SK-N-SH (cell line): ENCODE measurements at regions not wholly inside any gene's neighbourhood (a gene's known extent, or its start where the extent isn't known, plus 50 kb on each side); places are given as distances from the start of the nearest gene placed in this dataset.

Experiments used
- CTCF ChIA-PET: fragments of 300-600, 350-600 bp; formaldehyde crosslinking; extraction: SDS; loops from one replicate; lab custom pipeline; 2021; lab: Yijun Ruan, JAX
- POLR2A ChIA-PET: fragments of 350-600 bp; sonication (Branson Sonifier 250); formaldehyde crosslinking; extraction: SDS; loops from one replicate; lab custom pipeline; 2020; ENCODE audit warnings: antibody characterized with exemption, inconsistent platforms; lab: Yijun Ruan, JAX
- DNase-seq: peaks from one replicate; pipeline ENCODE4 v3.0.0; 2012
- H2AFZ ChIP-seq: fragments of 200-600 bp; sonication (generic); 2 replicates; pipeline ENCODE4 v1.8.1; 2016; ENCODE audit warnings: antibody characterized with exemption, mild to moderate bottlenecking, low read depth
- H3F3A ChIP-seq: fragments of 200-600 bp; sonication (generic); replicated peaks from 2 replicates; pipeline ENCODE3; 2016; ENCODE audit warnings: antibody characterized with exemption, mild to moderate bottlenecking; ENCODE audit not compliant: insufficient read depth
- H3K27ac ChIP-seq, 2 experiments: fragments of 200-500 bp in 1 of 2; fragments of 200-600 bp in 1 of 2; sonication (Bioruptor generic) in 1 of 2; sonication (generic), shearing (Covaris generic) in 1 of 2; 2 replicates each; pipeline versions ENCODE4 v1.5.1 to v1.6.1; 2014 to 2016; ENCODE audit warnings: low read depth in 2 of 2, inconsistent platforms in 1 of 2, low read length in 1 of 2, mild to moderate bottlenecking in 1 of 2, mixed read lengths in 1 of 2
- H3K27me3 ChIP-seq: fragments of 200-600 bp; sonication (generic), shearing (Covaris generic); 2 replicates; pipeline ENCODE4 v1.6.1; 2016; ENCODE audit warnings: mixed run types; ENCODE audit not compliant: insufficient read depth
- H3K36me3 ChIP-seq, 2 experiments: fragments of 200-500 bp in 1 of 2; fragments of 200-600 bp in 1 of 2; sonication (Bioruptor generic) in 1 of 2; sonication (generic) in 1 of 2; replicated peaks in 1 of 2; 2 replicates each; pipeline versions ENCODE3 to v1.5.1; 2014 to 2016; ENCODE audit warnings: low read length in 1 of 2, mild to moderate bottlenecking in 1 of 2; ENCODE audit not compliant: insufficient read depth in 2 of 2, control insufficient read depth in 1 of 2
- H3K4me1 ChIP-seq, 2 experiments: fragments of 200-500 bp in 1 of 2; fragments of 200-600 bp in 1 of 2; sonication (Bioruptor generic) in 1 of 2; sonication (generic), shearing (Covaris generic) in 1 of 2; 2 replicates each; pipeline versions ENCODE4 v1.5.1 to v1.6.1; 2014 to 2016; ENCODE audit warnings: low read depth in 1 of 2, low read length in 1 of 2, mixed run types in 1 of 2; ENCODE audit not compliant: insufficient read depth in 2 of 2, control insufficient read depth in 1 of 2
- H3K4me2 ChIP-seq: fragments of 200-600 bp; sonication (generic), shearing (Covaris generic); 2 replicates; pipeline ENCODE4 v1.6.1; 2017; ENCODE audit warnings: mixed run types
- H3K4me3 ChIP-seq, 2 experiments: fragments of 200-500 bp in 1 of 2; fragments of 200-600 bp in 1 of 2; sonication (Bioruptor generic) in 1 of 2; sonication (generic), shearing (Covaris generic) in 1 of 2; 2 replicates each; pipeline versions ENCODE4 v1.5.1 to v1.8.1; 2014 to 2016; ENCODE audit warnings: low read depth in 2 of 2, inconsistent platforms in 1 of 2, low read length in 1 of 2, mild to moderate bottlenecking in 1 of 2, mixed read lengths in 1 of 2, moderate library complexity in 1 of 2
- H3K79me2 ChIP-seq: fragments of 200-600 bp; sonication (generic); 2 replicates; pipeline ENCODE4 v1.8.1; 2017; ENCODE audit warnings: mild to moderate bottlenecking; ENCODE audit not compliant: insufficient read depth
- H3K9ac ChIP-seq: fragments of 200-600 bp; sonication (generic); 2 replicates; pipeline ENCODE4 v1.6.1; 2017; ENCODE audit warnings: mixed run types
- H3K9me2 ChIP-seq: fragments of 200-600 bp; sonication (generic); 2 replicates; pipeline ENCODE4 v1.6.1; 2017; ENCODE audit warnings: mixed run types
- H3K9me3 ChIP-seq: fragments of 200-600 bp; sonication (generic); 2 replicates; pipeline ENCODE4 v1.6.1; 2017; ENCODE audit warnings: mixed run types, mild to moderate bottlenecking, moderate library complexity
- H4K20me1 ChIP-seq: fragments of 200-600 bp; sonication (generic); 2 replicates; pipeline ENCODE4 v1.6.1; 2017; ENCODE audit warnings: mild to moderate bottlenecking, mixed run types; ENCODE audit not compliant: insufficient read depth
- EZH2phosphoT487 ChIP-seq: fragments of 200-600 bp; sonication (generic); IDR thresholded peaks from 2 replicates; pipeline ENCODE4 v1.6.1; 2017; ENCODE audit warnings: low read depth, mixed run types, mild to moderate bottlenecking, antibody characterized with exemption, moderate library complexity, borderline replicate concordance
- FOXM1 ChIP-seq: IDR thresholded peaks from 2 replicates; pipeline ENCODE4 v1.4.0; 2012; ENCODE audit warnings: low read depth, mild to moderate bottlenecking
- GABPA ChIP-seq: IDR thresholded peaks from 2 replicates; pipeline ENCODE4 v1.4.0; 2012; ENCODE audit warnings: low read depth, mild to moderate bottlenecking
- GATA2 ChIP-seq: sonication (generic); formaldehyde crosslinking; IDR thresholded peaks from 2 replicates; pipeline ENCODE4 v1.5.0; 2020; ENCODE audit warnings: mild to moderate bottlenecking, missing genetic modification reagents
- MEF2A ChIP-seq: IDR thresholded peaks from 2 replicates; pipeline ENCODE4 v1.4.0; 2012; ENCODE audit warnings: low read depth, borderline replicate concordance
- NFIC ChIP-seq: IDR thresholded peaks from 2 replicates; pipeline ENCODE4 v1.4.0; 2012; ENCODE audit warnings: borderline replicate concordance
- NRF1 ChIP-seq: IDR thresholded peaks from 2 replicates; pipeline ENCODE4 v1.6.1; 2012; ENCODE audit warnings: low read depth, mild to moderate bottlenecking, low read length
- POLR2AphosphoS5 ChIP-seq: IDR thresholded peaks from 2 replicates; pipeline ENCODE4 v1.6.1; 2012; ENCODE audit warnings: low read depth, low read length
- RAD21 ChIP-seq: IDR thresholded peaks from 2 replicates; pipeline ENCODE4 v1.6.1; 2012; ENCODE audit warnings: mild to moderate bottlenecking, low read length
- RCOR1 ChIP-seq: fragments of 150-350 bp; IDR thresholded peaks from 2 replicates; pipeline ENCODE4 v1.6.1; 2017; ENCODE audit warnings: antibody characterized with exemption, low read length
- RXRA ChIP-seq: IDR thresholded peaks from 2 replicates; pipeline ENCODE4 v1.4.0; 2012; ENCODE audit warnings: low read depth, mild to moderate bottlenecking, borderline replicate concordance
- SIN3A ChIP-seq: IDR thresholded peaks from 2 replicates; pipeline ENCODE4 v1.6.1; 2012; ENCODE audit warnings: low read depth, mild to moderate bottlenecking, low read length, moderate library complexity, borderline replicate concordance
- SMC3 ChIP-seq: IDR thresholded peaks from 2 replicates; pipeline ENCODE4 v1.6.1; 2012; ENCODE audit warnings: low read depth, low read length, improper control_type of control experiment
- YY1 ChIP-seq: IDR thresholded peaks from 2 replicates; pipeline ENCODE4 v1.4.0; 2012; ENCODE audit warnings: low read depth, mild to moderate bottlenecking
- WGBS: methylation state at CpG from one replicate; pipeline ENCODE4 v1.1.6; 2017; ENCODE audit warnings: low lambda C conversion rate; 5-methylcytosine and 5-hydroxymethylcytosine counted together
- TF ChIP-seq, protein P1 (sequence below): IDR thresholded peaks from 2 replicates; pipeline ENCODE4 v1.4.0; 2012; ENCODE audit warnings: low read depth
- TF ChIP-seq, protein P2 (sequence below): IDR thresholded peaks from 2 replicates; pipeline ENCODE4 v1.6.1; 2012; ENCODE audit warnings: mild to moderate bottlenecking, low read depth, low read length, moderate library complexity
- TF ChIP-seq, protein P3 (sequence below): IDR thresholded peaks from 2 replicates; pipeline ENCODE4 v1.4.0; 2012; ENCODE audit warnings: low read depth, borderline replicate concordance
- TF ChIP-seq, protein P4 (sequence below): fragments of 150-350 bp; IDR thresholded peaks from 2 replicates; pipeline ENCODE4 v1.6.1; 2017; ENCODE audit warnings: antibody characterized with exemption, low read length, low read depth, borderline replicate concordance
- TF ChIP-seq, protein P5 (sequence below): IDR thresholded peaks from 2 replicates; pipeline ENCODE4 v1.4.0; 2012; ENCODE audit warnings: low read depth, borderline replicate concordance

DNA sequence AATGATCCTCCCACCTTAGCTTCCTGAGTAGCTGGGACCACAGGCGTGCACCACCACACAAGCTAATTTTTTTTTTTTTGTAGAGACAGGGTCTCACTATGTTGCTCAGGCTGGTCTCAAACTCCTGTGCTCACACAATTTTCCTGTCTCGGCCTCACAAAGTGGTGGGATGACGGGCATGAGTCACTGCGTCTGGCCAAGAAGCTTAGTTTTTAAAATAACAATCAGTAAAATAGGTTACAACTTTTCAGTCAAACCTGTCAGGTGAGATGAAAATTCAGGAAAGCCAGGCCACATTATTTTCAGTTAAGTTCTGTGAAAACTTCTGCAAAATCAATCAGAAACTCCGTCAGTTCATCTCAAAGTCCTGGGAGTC, 55.4 kb downstream of the FAM241B start:
- Histone ChIP-seq H3K79me2 (no peaks in the 10 kb centered on the region), H4K20me1 (no peaks in the 10 kb centered on the region), H3K4me3 (no peak overlapping the region), H3K9me2 (no peaks in the 10 kb centered on the region), H3K9me3 (no peaks in the 10 kb centered on the region), H3K36me3 (no peaks in the 10 kb centered on the region), H3F3A (no peaks in the 10 kb centered on the region), H2AFZ (no peak overlapping the region), H3K27ac (peak overlapping the region in 1 of 2 experiments; percentile 78; a peak in 1 of 4 replicates)
- no peak for DNase-seq
- CTCF ChIA-PET = interaction anchor here (1.1 to 8.8 kb wide), 6 partner anchors 12 to 229 kb away, joined by 3 to 70 read pairs (median 8); no protein-coding TSS in a partner anchor
- 51% methylated on average over 5 of the region's 5 CpGs for WGBS
- no peak for TF ChIP-seq EZH2phosphoT487
- no peak for TF ChIP-seq NRF1
- TF ChIP-seq, all 33 proteins: peak for 0
- Histone ChIP-seq H3K4me1 (peaks cover 0 to 53% of the 10 kb centered on the region in 2 experiments; a peak in 2 of 4 replicates), H3K9ac (no peak overlapping the region), H3K4me2 (no peak overlapping the region), H3K27me3 (peaks cover 20% of the 10 kb centered on the region; the same call in 1 of the 2 replicates)
- POLR2A ChIA-PET = no interaction called here

DNA sequence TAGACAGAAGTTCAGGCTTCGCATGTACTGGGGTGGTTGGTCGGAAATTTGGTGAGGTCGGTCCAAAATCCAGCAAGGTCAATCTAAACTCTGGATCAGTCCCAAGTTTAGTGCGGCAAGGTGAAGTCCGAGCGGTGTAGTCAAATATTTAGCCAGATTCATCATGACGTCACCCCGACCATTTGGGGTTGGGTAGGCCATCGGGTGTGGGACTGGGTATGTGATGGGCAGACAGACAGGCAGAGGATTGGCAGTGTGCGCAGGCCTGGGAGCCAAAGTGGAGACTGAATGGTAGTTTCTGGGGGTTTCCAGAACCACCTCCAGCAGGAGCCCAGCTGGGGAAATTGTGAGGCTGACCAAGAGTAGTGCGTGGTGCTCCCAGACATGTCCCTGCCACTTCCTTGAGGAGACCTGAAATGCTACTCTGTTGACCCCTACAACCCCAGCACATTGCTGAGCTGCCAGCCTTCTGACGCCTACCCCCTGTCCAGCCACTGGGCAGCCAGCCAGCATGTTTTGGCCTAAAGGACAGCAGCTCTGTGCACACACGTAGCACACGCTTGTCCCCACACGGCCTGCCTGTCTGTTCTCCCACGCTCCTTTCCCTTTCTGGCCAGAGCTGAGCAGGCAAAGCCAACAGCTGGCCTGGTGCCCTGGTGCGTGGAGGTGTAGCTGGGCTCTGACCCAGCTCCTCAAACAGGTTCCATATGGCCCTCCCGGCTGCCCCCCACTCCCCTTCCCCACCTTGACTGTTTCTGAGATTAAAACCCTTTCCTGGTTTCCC, 55.9 kb downstream of the FAM241B start:
- CTCF ChIA-PET = interaction anchor here (0.6 to 8.8 kb wide), 8 partner anchors 12 to 1556 kb away, joined by 3 to 70 read pairs (median 4); no protein-coding TSS in a partner anchor
- Histone ChIP-seq H3F3A (no peaks in the 10 kb centered on the region), H3K4me1 (peaks cover 0 to 47% of the 10 kb centered on the region in 2 experiments; a peak in 1 of 4 replicates), H3K27me3 (peaks cover 14% of the 10 kb centered on the region; the same call in 1 of the 2 replicates), H3K4me2 (no peak overlapping the region), H3K79me2 (no peaks in the 10 kb centered on the region), H2AFZ (no peak overlapping the region), H3K27ac (peak overlapping the region in 1 of 2 experiments; percentile 78; a peak in 2 of 4 replicates), H3K9me2 (no peaks in the 10 kb centered on the region), H3K4me3 (no peak overlapping the region), H3K36me3 (no peaks in the 10 kb centered on the region), H3K9me3 (no peaks in the 10 kb centered on the region), H3K9ac (no peak overlapping the region), H4K20me1 (no peaks in the 10 kb centered on the region)
- 60% methylated on average over 18 of the region's 18 CpGs for WGBS
- DNase-seq = peak; percentile 74
- POLR2A ChIA-PET = interaction anchor here (1.1 to 1.4 kb wide), 2 partner anchors 14 to 40 kb away, joined by 3 to 4 read pairs; no protein-coding TSS in a partner anchor
- no peak for TF ChIP-seq NFIC
- TF ChIP-seq, protein P1, sequence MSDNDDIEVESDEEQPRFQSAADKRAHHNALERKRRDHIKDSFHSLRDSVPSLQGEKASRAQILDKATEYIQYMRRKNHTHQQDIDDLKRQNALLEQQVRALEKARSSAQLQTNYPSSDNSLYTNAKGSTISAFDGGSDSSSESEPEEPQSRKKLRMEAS = no peak
- no peak for TF ChIP-seq YY1
- TF ChIP-seq, protein P2, sequence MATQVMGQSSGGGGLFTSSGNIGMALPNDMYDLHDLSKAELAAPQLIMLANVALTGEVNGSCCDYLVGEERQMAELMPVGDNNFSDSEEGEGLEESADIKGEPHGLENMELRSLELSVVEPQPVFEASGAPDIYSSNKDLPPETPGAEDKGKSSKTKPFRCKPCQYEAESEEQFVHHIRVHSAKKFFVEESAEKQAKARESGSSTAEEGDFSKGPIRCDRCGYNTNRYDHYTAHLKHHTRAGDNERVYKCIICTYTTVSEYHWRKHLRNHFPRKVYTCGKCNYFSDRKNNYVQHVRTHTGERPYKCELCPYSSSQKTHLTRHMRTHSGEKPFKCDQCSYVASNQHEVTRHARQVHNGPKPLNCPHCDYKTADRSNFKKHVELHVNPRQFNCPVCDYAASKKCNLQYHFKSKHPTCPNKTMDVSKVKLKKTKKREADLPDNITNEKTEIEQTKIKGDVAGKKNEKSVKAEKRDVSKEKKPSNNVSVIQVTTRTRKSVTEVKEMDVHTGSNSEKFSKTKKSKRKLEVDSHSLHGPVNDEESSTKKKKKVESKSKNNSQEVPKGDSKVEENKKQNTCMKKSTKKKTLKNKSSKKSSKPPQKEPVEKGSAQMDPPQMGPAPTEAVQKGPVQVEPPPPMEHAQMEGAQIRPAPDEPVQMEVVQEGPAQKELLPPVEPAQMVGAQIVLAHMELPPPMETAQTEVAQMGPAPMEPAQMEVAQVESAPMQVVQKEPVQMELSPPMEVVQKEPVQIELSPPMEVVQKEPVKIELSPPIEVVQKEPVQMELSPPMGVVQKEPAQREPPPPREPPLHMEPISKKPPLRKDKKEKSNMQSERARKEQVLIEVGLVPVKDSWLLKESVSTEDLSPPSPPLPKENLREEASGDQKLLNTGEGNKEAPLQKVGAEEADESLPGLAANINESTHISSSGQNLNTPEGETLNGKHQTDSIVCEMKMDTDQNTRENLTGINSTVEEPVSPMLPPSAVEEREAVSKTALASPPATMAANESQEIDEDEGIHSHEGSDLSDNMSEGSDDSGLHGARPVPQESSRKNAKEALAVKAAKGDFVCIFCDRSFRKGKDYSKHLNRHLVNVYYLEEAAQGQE = no peak
- no peak for TF ChIP-seq FOXM1
- no peak for TF ChIP-seq SMC3
- TF ChIP-seq RXRA = no peak
- TF ChIP-seq RAD21 = peak; percentile 8; the same call in 1 of the 2 replicates
- TF ChIP-seq, protein P3, sequence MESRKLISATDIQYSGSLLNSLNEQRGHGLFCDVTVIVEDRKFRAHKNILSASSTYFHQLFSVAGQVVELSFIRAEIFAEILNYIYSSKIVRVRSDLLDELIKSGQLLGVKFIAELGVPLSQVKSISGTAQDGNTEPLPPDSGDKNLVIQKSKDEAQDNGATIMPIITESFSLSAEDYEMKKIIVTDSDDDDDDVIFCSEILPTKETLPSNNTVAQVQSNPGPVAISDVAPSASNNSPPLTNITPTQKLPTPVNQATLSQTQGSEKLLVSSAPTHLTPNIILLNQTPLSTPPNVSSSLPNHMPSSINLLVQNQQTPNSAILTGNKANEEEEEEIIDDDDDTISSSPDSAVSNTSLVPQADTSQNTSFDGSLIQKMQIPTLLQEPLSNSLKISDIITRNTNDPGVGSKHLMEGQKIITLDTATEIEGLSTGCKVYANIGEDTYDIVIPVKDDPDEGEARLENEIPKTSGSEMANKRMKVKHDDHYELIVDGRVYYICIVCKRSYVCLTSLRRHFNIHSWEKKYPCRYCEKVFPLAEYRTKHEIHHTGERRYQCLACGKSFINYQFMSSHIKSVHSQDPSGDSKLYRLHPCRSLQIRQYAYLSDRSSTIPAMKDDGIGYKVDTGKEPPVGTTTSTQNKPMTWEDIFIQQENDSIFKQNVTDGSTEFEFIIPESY = no peak
- peak; percentile 63 for TF ChIP-seq RCOR1
- TF ChIP-seq, protein P4, sequence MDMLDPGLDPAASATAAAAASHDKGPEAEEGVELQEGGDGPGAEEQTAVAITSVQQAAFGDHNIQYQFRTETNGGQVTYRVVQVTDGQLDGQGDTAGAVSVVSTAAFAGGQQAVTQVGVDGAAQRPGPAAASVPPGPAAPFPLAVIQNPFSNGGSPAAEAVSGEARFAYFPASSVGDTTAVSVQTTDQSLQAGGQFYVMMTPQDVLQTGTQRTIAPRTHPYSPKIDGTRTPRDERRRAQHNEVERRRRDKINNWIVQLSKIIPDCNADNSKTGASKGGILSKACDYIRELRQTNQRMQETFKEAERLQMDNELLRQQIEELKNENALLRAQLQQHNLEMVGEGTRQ = no peak
- no peak for TF ChIP-seq MEF2A
- TF ChIP-seq GABPA = no peak
- no peak for TF ChIP-seq POLR2AphosphoS5
- peak; percentile 48 for TF ChIP-seq GATA2 (CRISPR knock-in tag)
- TF ChIP-seq SIN3A = no peak
- TF ChIP-seq, protein P5, sequence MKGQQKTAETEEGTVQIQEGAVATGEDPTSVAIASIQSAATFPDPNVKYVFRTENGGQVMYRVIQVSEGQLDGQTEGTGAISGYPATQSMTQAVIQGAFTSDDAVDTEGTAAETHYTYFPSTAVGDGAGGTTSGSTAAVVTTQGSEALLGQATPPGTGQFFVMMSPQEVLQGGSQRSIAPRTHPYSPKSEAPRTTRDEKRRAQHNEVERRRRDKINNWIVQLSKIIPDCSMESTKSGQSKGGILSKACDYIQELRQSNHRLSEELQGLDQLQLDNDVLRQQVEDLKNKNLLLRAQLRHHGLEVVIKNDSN = no peak
